DND-41 (cell line): ENCODE measurements at regions not wholly inside any gene's neighbourhood (a gene's known extent, or its start where the extent isn't known, plus 50 kb on each side); places are given as distances from the start of the nearest gene placed in this dataset.

ENCODE experiments used
- ATAC-seq: fragments of 200-7000 bp; cut with Tn5 transposase; 3 replicates; pipeline ENCODE4 v1.9.1; 2021; ENCODE audit warnings: low read depth; ENCODE audit not compliant: insufficient read depth
- DNase-seq: peaks from one replicate; pipeline ENCODE4 v3.0.0-alpha.2; 2020
- H2AFZ ChIP-seq: 2 replicates; pipeline ENCODE4 v1.6.0; 2012; ENCODE audit warnings: low read depth, low read length
- H3K27ac ChIP-seq: 2 replicates; pipeline ENCODE4 v1.5.1; 2012; ENCODE audit warnings: low read length, inconsistent platforms
- H3K27me3 ChIP-seq: fragments of 200-600 bp; sonication (generic); 2 replicates; pipeline ENCODE4 v1.6.0; 2012; ENCODE audit warnings: low read length, mild to moderate bottlenecking, inconsistent platforms; ENCODE audit not compliant: insufficient read depth, poor library complexity
- H3K36me3 ChIP-seq: 2 replicates; pipeline ENCODE4 v1.5.1; 2012; ENCODE audit warnings: low read length, inconsistent platforms; ENCODE audit not compliant: insufficient read depth
- H3K4me1 ChIP-seq: 2 replicates; pipeline ENCODE4 v1.5.1; 2012; ENCODE audit warnings: mild to moderate bottlenecking, low read length; ENCODE audit not compliant: insufficient read depth
- H3K4me2 ChIP-seq: 2 replicates; pipeline ENCODE4 v1.6.0; 2012; ENCODE audit warnings: mild to moderate bottlenecking, moderate library complexity, low read length, inconsistent platforms; ENCODE audit not compliant: insufficient read depth
- H3K4me3 ChIP-seq, 2 experiments: fragments of 200-600 bp in 1 of 2; shearing (Covaris generic) in 1 of 2; 2 replicates each; pipeline ENCODE4 v1.5.1; 2012 to 2016; ENCODE audit warnings: inconsistent platforms in 2 of 2, low read length in 2 of 2, mild to moderate bottlenecking in 2 of 2, low read depth in 1 of 2, moderate library complexity in 1 of 2
- H3K79me2 ChIP-seq: 2 replicates; pipeline ENCODE4 v1.6.0; 2012; ENCODE audit warnings: low read length, inconsistent platforms; ENCODE audit not compliant: insufficient read depth
- H3K9ac ChIP-seq: 2 replicates; pipeline ENCODE4 v1.6.0; 2012; ENCODE audit warnings: low read depth, mild to moderate bottlenecking, inconsistent platforms, low read length, moderate library complexity
- H3K9me3 ChIP-seq: 2 replicates; pipeline ENCODE4 v1.5.1; 2012; ENCODE audit warnings: low read length, moderate library complexity, mild to moderate bottlenecking, inconsistent platforms; ENCODE audit not compliant: insufficient read depth, severe bottlenecking
- H4K20me1 ChIP-seq: 2 replicates; pipeline ENCODE4 v1.6.0; 2012; ENCODE audit warnings: low read length; ENCODE audit not compliant: insufficient read depth
- CTCF ChIP-seq: IDR thresholded peaks from 2 replicates; pipeline ENCODE4 v1.5.1; 2012; ENCODE audit warnings: borderline replicate concordance, low read length, moderate library complexity, mild to moderate bottlenecking; ENCODE audit not compliant: poor library complexity, severe bottlenecking; ENCODE audit errors: extremely low read depth
- EZH2 ChIP-seq: IDR thresholded peaks from 3 replicates; pipeline ENCODE4 v1.6.1; 2012; ENCODE audit warnings: borderline replicate concordance, low read depth, mild to moderate bottlenecking, moderate library complexity, low read length, inconsistent platforms; ENCODE audit not compliant: severe bottlenecking

GRCh38 chr13:64438084-64438483 lies 2792.1 kb downstream of the PCDH9 start:
- TF ChIP-seq CTCF (no peak), EZH2 (no peak)
- Histone ChIP-seq H3K27me3 (no peaks in the 10 kb centered on the region), H3K36me3 (no peaks in the 10 kb centered on the region), H3K4me3 (no peak overlapping the region), H3K9ac (no peak overlapping the region), H3K9me3 (no peaks in the 10 kb centered on the region), H3K4me1 (no peaks in the 10 kb centered on the region), H3K79me2 (no peaks in the 10 kb centered on the region), H4K20me1 (no peaks in the 10 kb centered on the region), H3K27ac (no peak overlapping the region), H2AFZ (no peak overlapping the region), H3K4me2 (no peak overlapping the region)
- ATAC-seq (no peak), DNase-seq (no peak)

GRCh38 chr13:64429691-64430090 lies 2800.4 kb downstream of the PCDH9 start:
- Histone ChIP-seq H3K4me3 (no peak overlapping the region), H3K27ac (no peak overlapping the region), H3K9me3 (no peaks in the 10 kb centered on the region), H3K27me3 (no peaks in the 10 kb centered on the region), H3K79me2 (no peaks in the 10 kb centered on the region), H3K4me1 (no peaks in the 10 kb centered on the region), H3K4me2 (no peak overlapping the region), H2AFZ (no peak overlapping the region), H4K20me1 (no peaks in the 10 kb centered on the region), H3K9ac (no peak overlapping the region), H3K36me3 (no peaks in the 10 kb centered on the region)
- TF ChIP-seq EZH2 = no peak
- TF ChIP-seq CTCF = no peak
- no peak for ATAC-seq
- DNase-seq = no peak

- no peak overlapping the region for H2AFZ ChIP-seq
- no peaks in the 10 kb centered on the region for H3K4me1 ChIP-seq
- ATAC-seq (no peak), DNase-seq (no peak)
- H3K9me3 ChIP-seq = no peaks in the 10 kb centered on the region
- no peak overlapping the region for H3K4me3 ChIP-seq
- no peak overlapping the region for H3K4me2 ChIP-seq
- no peak overlapping the region for H3K9ac ChIP-seq
- no peaks in the 10 kb centered on the region for H4K20me1 ChIP-seq
- no peaks in the 10 kb centered on the region for H3K27me3 ChIP-seq
- H3K36me3 ChIP-seq = no peaks in the 10 kb centered on the region
- no peaks in the 10 kb centered on the region for H3K79me2 ChIP-seq
- TF ChIP-seq CTCF (no peak), EZH2 (no peak)
- no peak overlapping the region for H3K27ac ChIP-seq
Measured at GRCh38 chr13:64428196-64428595, 2801.9 kb downstream of the PCDH9 start.

- Histone ChIP-seq H3K9me3 (no peaks in the 10 kb centered on the region), H3K27ac (no peak overlapping the region), H2AFZ (no peak overlapping the region), H3K36me3 (no peaks in the 10 kb centered on the region), H3K4me3 (no peak overlapping the region), H3K9ac (no peak overlapping the region), H3K4me1 (no peaks in the 10 kb centered on the region), H4K20me1 (no peaks in the 10 kb centered on the region), H3K27me3 (no peaks in the 10 kb centered on the region), H3K79me2 (no peaks in the 10 kb centered on the region), H3K4me2 (no peak overlapping the region)
- ATAC-seq (no peak), DNase-seq (no peak)
- no peak for TF ChIP-seq EZH2
- no peak for TF ChIP-seq CTCF
Measured at GRCh38 chr13:64423467-64423866, 2806.7 kb downstream of the PCDH9 start.
